Suprapubic skin (tissue), 4 donors: ENCODE measurements at regions not wholly inside any gene's neighbourhood (a gene's known extent, or its start where the extent isn't known, plus 50 kb on each side); places are given as distances from the start of the nearest gene placed in this dataset.

Experiments
- DNase-seq, 2 donors: peaks; one replicate each; pipeline ENCODE4 v3.0.0-alpha.2; 2019; ENCODE audit warnings: low spot score in 2 of 2
- H3K27ac ChIP-seq: fragments of 200-600 bp; sonication (generic); one replicate; pipeline ENCODE4 v1.5.1; 2019
- H3K27me3 ChIP-seq: fragments of 200-600 bp; sonication (generic); one replicate; pipeline ENCODE4 v1.5.1; 2019
- H3K36me3 ChIP-seq: fragments of 200-600 bp; sonication (generic); one replicate; pipeline ENCODE4 v1.5.1; 2019
- H3K4me1 ChIP-seq: fragments of 200-600 bp; sonication (generic); one replicate; pipeline ENCODE4 v1.5.1; 2019
- H3K4me3 ChIP-seq: fragments of 200-600 bp; sonication (generic); one replicate; pipeline ENCODE4 v1.5.1; 2019; ENCODE audit warnings: mild to moderate bottlenecking
- H3K9me3 ChIP-seq: fragments of 200-600 bp; sonication (generic); one replicate; pipeline ENCODE4 v1.5.1; 2019
- CTCF ChIP-seq, 2 donors: fragments of 200-600 bp in 1 of 2; fragments of 450-650 bp in 1 of 2; sonication (generic) in 1 of 2; IDR thresholded peaks; one replicate each; pipeline ENCODE4 v1.5.1; 2016 to 2019; ENCODE audit warnings: antibody characterized with exemption in 2 of 2, mild to moderate bottlenecking in 1 of 2, moderate library complexity in 1 of 2
- EP300 ChIP-seq: sonication (generic); formaldehyde crosslinking; IDR thresholded peaks from one replicate; pipeline ENCODE4 v1.6.1; 2017; ENCODE audit warnings: antibody characterized with exemption
- POLR2A ChIP-seq, 2 donors: fragments of 450-650 bp; IDR thresholded peaks; one replicate each; pipeline ENCODE4 v1.6.1; 2017; ENCODE audit warnings: antibody characterized with exemption in 2 of 2, mild to moderate bottlenecking in 2 of 2, moderate library complexity in 2 of 2
- POLR2AphosphoS5 ChIP-seq, 3 donors: sonication (generic); formaldehyde crosslinking; IDR thresholded peaks; one replicate each; pipeline ENCODE4 v1.6.1; 2017; ENCODE audit warnings: antibody characterized with exemption in 3 of 3
- WGBS: methylation state at CpG from one replicate; pipeline ENCODE4 v1.1.5; 2018; 5-methylcytosine and 5-hydroxymethylcytosine counted together

GRCh38 chr12:116642106-116642505 is 82.9 kb downstream of the MAP1LC3B2 start:
- WGBS, result 53% methylated on average over 4 of the region's 4 CpGs
- H3K4me1 ChIP-seq, result no peaks in the 10 kb centered on the region
- H3K4me3 ChIP-seq, result no peak overlapping the region
- H3K9me3 ChIP-seq, result no peaks in the 10 kb centered on the region
- TF ChIP-seq POLR2AphosphoS5 (IDR thresholded peaks at IDR 0.05), result no peak
- no peak for TF ChIP-seq POLR2A (IDR thresholded peaks at IDR 0.05)
- TF ChIP-seq EP300, result no peak
- no peak for TF ChIP-seq CTCF (IDR thresholded peaks at IDR 0.05)
- H3K27ac ChIP-seq, result no peak overlapping the region
- no peaks in the 10 kb centered on the region for H3K27me3 ChIP-seq
- DNase-seq, result no peak
- H3K36me3 ChIP-seq, result no peaks in the 10 kb centered on the region

- no peak for DNase-seq
- Histone ChIP-seq H3K36me3 (no peaks in the 10 kb centered on the region), H3K4me1 (peaks cover 6% of the 10 kb centered on the region), H3K4me3 (no peak overlapping the region), H3K27me3 (no peaks in the 10 kb centered on the region), H3K9me3 (no peaks in the 10 kb centered on the region), H3K27ac (no peak overlapping the region)
- 94% methylated on average over 1 of the region's 1 CpG for WGBS
- TF ChIP-seq CTCF (IDR thresholded peaks at IDR 0.05) (no peak), POLR2A (IDR thresholded peaks at IDR 0.05) (no peak), EP300 (no peak), POLR2AphosphoS5 (IDR thresholded peaks at IDR 0.05) (no peak)
These were observed 81.1 kb downstream of the MAP1LC3B2 start for GRCh38 chr12:116640281-116640680.

- 90% methylated on average over 4 of the region's 4 CpGs for WGBS
These were observed 80.6 kb downstream of the MAP1LC3B2 start for GRCh38 chr12:116639765-116640164.

GRCh38 chr12:116638376-116638775 is 79.2 kb downstream of the MAP1LC3B2 start:
- Histone ChIP-seq H3K36me3 (no peaks in the 10 kb centered on the region), H3K27ac (no peak overlapping the region), H3K27me3 (no peaks in the 10 kb centered on the region), H3K4me1 (peaks cover 6% of the 10 kb centered on the region), H3K4me3 (no peak overlapping the region), H3K9me3 (no peaks in the 10 kb centered on the region)
- 83% methylated on average over 2 of the region's 2 CpGs for WGBS
- DNase-seq, result no peak
- TF ChIP-seq POLR2A (IDR thresholded peaks at IDR 0.05), result no peak
- TF ChIP-seq CTCF (IDR thresholded peaks at IDR 0.05), result no peak
- no peak for TF ChIP-seq EP300
- TF ChIP-seq POLR2AphosphoS5 (IDR thresholded peaks at IDR 0.05), result no peak

More at GRCh38 chr12:116639765-116640164, 80.6 kb downstream of the MAP1LC3B2 start:
- Histone ChIP-seq H3K9me3 (no peaks in the 10 kb centered on the region), H3K27me3 (no peaks in the 10 kb centered on the region), H3K27ac (no peak overlapping the region), H3K4me1 (peaks cover 6% of the 10 kb centered on the region), H3K4me3 (no peak overlapping the region), H3K36me3 (no peaks in the 10 kb centered on the region)
- no peak for DNase-seq
- TF ChIP-seq POLR2AphosphoS5 (IDR thresholded peaks at IDR 0.05) (no peak), CTCF (IDR thresholded peaks at IDR 0.05) (no peak), POLR2A (IDR thresholded peaks at IDR 0.05) (no peak), EP300 (no peak)

GRCh38 chr12:116637589-116638150 is 78.5 kb downstream of the MAP1LC3B2 start:
- no peaks in the 10 kb centered on the region for H3K9me3 ChIP-seq
- TF ChIP-seq EP300 (no peak), CTCF (IDR thresholded peaks at IDR 0.05) (no peak), POLR2AphosphoS5 (IDR thresholded peaks at IDR 0.05) (no peak)
- peaks cover 6% of the 10 kb centered on the region for H3K4me1 ChIP-seq
- H3K27ac ChIP-seq, result no peak overlapping the region
- H3K36me3 ChIP-seq, result no peaks in the 10 kb centered on the region
- WGBS, result 66% methylated on average over 6 of the region's 6 CpGs
- DNase-seq, result no peak
- H3K4me3 ChIP-seq, result no peak overlapping the region
- no peaks in the 10 kb centered on the region for H3K27me3 ChIP-seq
